22Rv1 (cell line): ENCODE measurements at regions not wholly inside any gene's neighbourhood (a gene's known extent, or its start where the extent isn't known, plus 50 kb on each side); places are given as distances from the start of the nearest gene placed in this dataset.

ENCODE experiments used
- ZFX ChIP-seq: fragments of 450-650 bp; IDR thresholded peaks from 2 replicates; pipeline ENCODE4 v1.6.1; 2017; ENCODE audit warnings: antibody characterized with exemption, borderline replicate concordance
- TF ChIP-seq, protein P1 (sequence below): fragments of 450-650 bp; IDR thresholded peaks from 2 replicates; pipeline ENCODE4 v1.5.1; 2017; ENCODE audit warnings: mild to moderate bottlenecking

DNA sequence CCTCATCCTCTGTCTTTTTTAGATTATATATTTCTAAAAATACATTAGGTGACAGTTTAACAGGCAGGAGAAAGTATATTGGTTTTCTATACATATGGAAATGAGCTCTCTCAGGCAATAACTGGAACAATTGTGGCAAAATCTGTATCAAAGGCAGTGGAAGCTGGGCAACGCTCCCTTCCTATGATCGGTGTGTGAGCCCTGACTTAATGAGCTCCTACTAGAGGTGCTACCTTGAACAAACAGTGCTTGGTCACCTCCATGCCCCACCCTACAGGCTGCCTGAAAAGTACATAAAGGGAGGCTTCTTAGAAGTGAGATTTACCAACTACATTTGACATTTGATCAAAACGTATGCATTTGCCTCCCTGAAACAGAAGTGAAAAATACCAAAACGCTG is 185.3 kb downstream of the EFNB2 start:
- TF ChIP-seq, protein P1, sequence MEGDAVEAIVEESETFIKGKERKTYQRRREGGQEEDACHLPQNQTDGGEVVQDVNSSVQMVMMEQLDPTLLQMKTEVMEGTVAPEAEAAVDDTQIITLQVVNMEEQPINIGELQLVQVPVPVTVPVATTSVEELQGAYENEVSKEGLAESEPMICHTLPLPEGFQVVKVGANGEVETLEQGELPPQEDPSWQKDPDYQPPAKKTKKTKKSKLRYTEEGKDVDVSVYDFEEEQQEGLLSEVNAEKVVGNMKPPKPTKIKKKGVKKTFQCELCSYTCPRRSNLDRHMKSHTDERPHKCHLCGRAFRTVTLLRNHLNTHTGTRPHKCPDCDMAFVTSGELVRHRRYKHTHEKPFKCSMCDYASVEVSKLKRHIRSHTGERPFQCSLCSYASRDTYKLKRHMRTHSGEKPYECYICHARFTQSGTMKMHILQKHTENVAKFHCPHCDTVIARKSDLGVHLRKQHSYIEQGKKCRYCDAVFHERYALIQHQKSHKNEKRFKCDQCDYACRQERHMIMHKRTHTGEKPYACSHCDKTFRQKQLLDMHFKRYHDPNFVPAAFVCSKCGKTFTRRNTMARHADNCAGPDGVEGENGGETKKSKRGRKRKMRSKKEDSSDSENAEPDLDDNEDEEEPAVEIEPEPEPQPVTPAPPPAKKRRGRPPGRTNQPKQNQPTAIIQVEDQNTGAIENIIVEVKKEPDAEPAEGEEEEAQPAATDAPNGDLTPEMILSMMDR, result no peak
- TF ChIP-seq ZFX, result no peak
